Mesendoderm (in vitro differentiated cells): ENCODE measurements at regions not wholly inside any gene's neighbourhood (a gene's known extent, or its start where the extent isn't known, plus 50 kb on each side); places are given as distances from the start of the nearest gene placed in this dataset.
A peak's percentile ranks its signal among the peaks of the same experiment; 100 is the strongest.
"Not testable (repeated sequence)": the region's sequence is repeated elsewhere in the genome, so short reads cannot be mapped to it uniquely, and the experiment has no call there.

Experiments used
- DNase-seq: peaks from one replicate; pipeline ENCODE4 v3.0.0; 2013
- H2AK5ac ChIP-seq: 2 replicates; pipeline ENCODE4 v1.6.1; 2013; ENCODE audit warnings: low read length, inconsistent platforms
- H2BK120ac ChIP-seq: 2 replicates; pipeline ENCODE4 v1.6.1; 2013; ENCODE audit warnings: low read depth, mild to moderate bottlenecking, low read length, moderate library complexity, mixed read lengths
- H2BK15ac ChIP-seq: replicated peaks from 2 replicates; pipeline ENCODE4 v1.6.1; 2013; ENCODE audit warnings: low read depth, mild to moderate bottlenecking, moderate library complexity
- H2BK5ac ChIP-seq: 2 replicates; pipeline ENCODE4 v1.6.1; 2013; ENCODE audit warnings: low read length, inconsistent platforms
- H3K18ac ChIP-seq: 2 replicates; pipeline ENCODE4 v1.6.1; 2013; ENCODE audit warnings: mild to moderate bottlenecking, low read length, mixed read lengths
- H3K23ac ChIP-seq: one replicate; pipeline ENCODE4 v1.6.1; 2013; ENCODE audit warnings: low read length
- H3K27ac ChIP-seq: 2 replicates; pipeline ENCODE4 v1.5.1; 2013; ENCODE audit warnings: low read depth, mild to moderate bottlenecking, inconsistent platforms, low read length, moderate library complexity
- H3K27me3 ChIP-seq: 2 replicates; pipeline ENCODE4 v1.6.1; 2013; ENCODE audit warnings: low read length, control low read depth, mild to moderate bottlenecking, inconsistent platforms; ENCODE audit not compliant: insufficient read depth, poor library complexity
- H3K36me3 ChIP-seq: 2 replicates; pipeline ENCODE4 v1.6.1; 2013; ENCODE audit warnings: low read length, inconsistent platforms; ENCODE audit not compliant: control insufficient read depth, insufficient read depth
- H3K4ac ChIP-seq: one replicate; pipeline ENCODE4 v1.6.1; 2013; ENCODE audit warnings: low read depth, mild to moderate bottlenecking, low read length, moderate library complexity
- H3K4me1 ChIP-seq: 2 replicates; pipeline ENCODE4 v1.6.1; 2013; ENCODE audit warnings: low read depth, low read length, inconsistent platforms; ENCODE audit not compliant: control insufficient read depth
- H3K4me2 ChIP-seq: 2 replicates; pipeline ENCODE4 v1.6.1; 2013; ENCODE audit warnings: low read length
- H3K4me3 ChIP-seq: 2 replicates; pipeline ENCODE4 v1.5.1; 2013; ENCODE audit warnings: mild to moderate bottlenecking, low read length
- H3K56ac ChIP-seq: one replicate; pipeline ENCODE4 v1.6.1; 2013; ENCODE audit warnings: low read length
- H3K79me1 ChIP-seq: 2 replicates; pipeline ENCODE4 v1.6.1; 2013; ENCODE audit warnings: low read length, inconsistent platforms
- H3K79me2 ChIP-seq: 2 replicates; pipeline ENCODE4 v1.6.1; 2013; ENCODE audit warnings: mild to moderate bottlenecking, low read length; ENCODE audit not compliant: control insufficient read depth, insufficient read depth
- H3K9ac ChIP-seq: 2 replicates; pipeline ENCODE4 v1.6.1; 2013; ENCODE audit warnings: low read length, inconsistent platforms
- H4K5ac ChIP-seq: one replicate; pipeline ENCODE4 v1.6.1; 2013; ENCODE audit warnings: low read length
- H4K8ac ChIP-seq: one replicate; pipeline ENCODE4 v1.6.1; 2013; ENCODE audit warnings: low read depth, mild to moderate bottlenecking, control low read depth, low read length, moderate library complexity
- WGBS: extraction: QIAGEN DNeasy Blood & Tissue Kit; methylation state at CpG from one replicate; pipeline ENCODE4 v1.1.7; 2013; ENCODE audit warnings: low lambda C conversion rate, missing lambda C conversion rate; ENCODE audit not compliant: insufficient coverage; ENCODE audit errors: extremely low coverage; 5-methylcytosine and 5-hydroxymethylcytosine counted together

- no peak overlapping the region for H3K23ac ChIP-seq
- H3K18ac ChIP-seq: no peak overlapping the region
- H3K56ac ChIP-seq: no peak overlapping the region
- H2AK5ac ChIP-seq: no peak overlapping the region
- H3K9ac ChIP-seq: no peak overlapping the region
- H2BK15ac ChIP-seq: no peak overlapping the region
- peak; percentile 15 for DNase-seq
- H4K8ac ChIP-seq: no peak overlapping the region
- no peak overlapping the region for H2BK5ac ChIP-seq
- H3K4me1 ChIP-seq: no peaks in the 10 kb centered on the region
- no peak overlapping the region for H3K4ac ChIP-seq
- H3K36me3 ChIP-seq: no peaks in the 10 kb centered on the region
- no peaks in the 10 kb centered on the region for H3K79me1 ChIP-seq
- no peak overlapping the region for H3K27ac ChIP-seq
- WGBS: no CpG with 5 or more reads among the region's 6 CpGs
- H3K4me2 ChIP-seq: no peak overlapping the region
- H3K27me3 ChIP-seq: no peaks in the 10 kb centered on the region
- H3K4me3 ChIP-seq: no peak overlapping the region
- no peaks in the 10 kb centered on the region for H3K79me2 ChIP-seq
- H4K5ac ChIP-seq: no peak overlapping the region
- H2BK120ac ChIP-seq: no peak overlapping the region
Measured at GRCh38 chr12:33111850-33112249, 215.3 kb upstream of the PKP2 start.

DNA sequence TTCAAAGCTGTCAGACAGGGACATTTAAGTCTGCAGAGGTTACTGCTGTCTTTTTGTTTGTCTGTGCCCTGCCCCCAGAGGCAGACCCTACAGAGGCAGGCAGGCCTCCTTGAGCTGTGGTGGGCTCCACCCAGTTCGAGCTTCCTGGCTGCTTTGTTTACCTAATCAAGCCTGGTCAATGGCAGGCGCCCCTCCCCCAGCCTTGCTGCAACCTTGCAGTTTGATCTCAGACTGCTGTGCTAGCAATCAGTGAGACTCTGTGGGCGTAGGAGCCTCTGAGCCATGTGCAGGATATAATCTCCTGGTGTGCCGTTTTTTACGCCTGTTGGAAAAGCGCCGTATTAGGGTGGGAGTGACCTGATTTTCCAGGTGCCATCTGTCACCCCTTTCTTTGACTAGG is 211.2 kb upstream of the PKP2 start:
- not testable (repeated sequence) for H3K4ac ChIP-seq

GRCh38 chr12:33093534-33093933 is 197.0 kb upstream of the PKP2 start:
- Histone ChIP-seq H3K4me1 (no peaks in the 10 kb centered on the region), H3K27me3 (no peaks in the 10 kb centered on the region), H4K8ac (no peak overlapping the region), H3K56ac (no peak overlapping the region), H3K23ac (no peak overlapping the region), H3K4me2 (no peak overlapping the region), H3K79me2 (no peaks in the 10 kb centered on the region), H3K79me1 (no peaks in the 10 kb centered on the region), H2AK5ac (no peak overlapping the region), H3K27ac (no peak overlapping the region), H2BK15ac (no peak overlapping the region), H3K18ac (no peak overlapping the region), H2BK5ac (no peak overlapping the region), H3K36me3 (no peaks in the 10 kb centered on the region), H4K5ac (no peak overlapping the region), H3K4ac (no peak overlapping the region), H3K4me3 (no peak overlapping the region), H3K9ac (no peak overlapping the region), H2BK120ac (no peak overlapping the region)
- WGBS: no CpG with 5 or more reads among the region's 2 CpGs
- no peak for DNase-seq

More for the DNA sequence above, 211.2 kb upstream of the PKP2 start:
- not testable (repeated sequence) for H3K27ac ChIP-seq, H3K18ac ChIP-seq, H2BK5ac ChIP-seq, H4K8ac ChIP-seq, H3K79me1 ChIP-seq, DNase-seq, H4K5ac ChIP-seq, H3K27me3 ChIP-seq, H3K4me3 ChIP-seq, H3K9ac ChIP-seq, H3K56ac ChIP-seq, H3K4me2 ChIP-seq, H3K36me3 ChIP-seq, H2BK15ac ChIP-seq, H2AK5ac ChIP-seq, H3K23ac ChIP-seq, H3K79me2 ChIP-seq, H2BK120ac ChIP-seq, H3K4me1 ChIP-seq
- WGBS: no CpG with 5 or more reads among the region's 7 CpGs

GRCh38 chr12:33087876-33088275 is 191.3 kb upstream of the PKP2 start:
- H3K4me2 ChIP-seq, H2BK120ac ChIP-seq, H3K79me1 ChIP-seq, H3K9ac ChIP-seq, H3K36me3 ChIP-seq, H2AK5ac ChIP-seq, H3K18ac ChIP-seq, H3K27me3 ChIP-seq, H3K56ac ChIP-seq, H2BK15ac ChIP-seq, H4K8ac ChIP-seq, H3K4me3 ChIP-seq, H2BK5ac ChIP-seq, H3K79me2 ChIP-seq, H3K23ac ChIP-seq, H4K5ac ChIP-seq, H3K4ac ChIP-seq, H3K27ac ChIP-seq, H3K4me1 ChIP-seq: not testable (repeated sequence)
- WGBS: no CpG with 5 or more reads among the region's 1 CpG
- DNase-seq: peak; percentile 51

- not testable (repeated sequence) for H2AK5ac ChIP-seq, H3K79me1 ChIP-seq, H3K79me2 ChIP-seq, H2BK15ac ChIP-seq, H3K56ac ChIP-seq, H3K4me1 ChIP-seq, H3K4me3 ChIP-seq, H3K9ac ChIP-seq, H3K27ac ChIP-seq, DNase-seq, H3K23ac ChIP-seq, H3K36me3 ChIP-seq, H3K27me3 ChIP-seq, H2BK120ac ChIP-seq, H4K5ac ChIP-seq, H4K8ac ChIP-seq, H3K4ac ChIP-seq, H2BK5ac ChIP-seq, H3K4me2 ChIP-seq, H3K18ac ChIP-seq
- WGBS: no CpG with 5 or more reads among the region's 9 CpGs
Measured at GRCh38 chr12:33076401-33076800, 179.8 kb upstream of the PKP2 start.

GRCh38 chr12:33075130-33075766 is 178.7 kb upstream of the PKP2 start:
- H3K4me2 ChIP-seq, H4K5ac ChIP-seq, H3K79me1 ChIP-seq, H3K23ac ChIP-seq, H3K4ac ChIP-seq, H3K27ac ChIP-seq, H3K9ac ChIP-seq, H3K4me3 ChIP-seq, H3K79me2 ChIP-seq, H2BK15ac ChIP-seq, H2AK5ac ChIP-seq, H3K27me3 ChIP-seq, DNase-seq, H3K36me3 ChIP-seq, H4K8ac ChIP-seq, H2BK120ac ChIP-seq, H3K56ac ChIP-seq, H3K4me1 ChIP-seq, H2BK5ac ChIP-seq, H3K18ac ChIP-seq: not testable (repeated sequence)
- no CpG with 5 or more reads among the region's 25 CpGs for WGBS
